ENCODE measurements at regions not wholly inside any gene's neighbourhood (a gene's known extent, or its start where the extent isn't known, plus 50 kb on each side); places are given as distances from the start of the nearest gene placed in this dataset.

GRCh38 chr2:67289271-67289670 lies 107.9 kb upstream of the ETAA1 start:
- Mint-ChIP-seq H3K9me3 (ENCODE audit: insufficient read depth) (no peaks in the 10 kb centered on the region), H3K27ac (no peak overlapping the region), H3K4me1 (no peaks in the 10 kb centered on the region), H3K27me3 (peaks cover 3% of the 10 kb centered on the region), H3K4me3 (no peak overlapping the region)
- H3K27ac ChIP-seq (ENCODE audit: low read length in 2 of 2) = no peak overlapping the region
- H2AFZ ChIP-seq (ENCODE audit: insufficient read depth, low read depth, low read length, poor library complexity, severe bottlenecking) = no peak overlapping the region
- ChIA-PET POLR2A (no interaction called here), CTCF (no interaction called here)
- H3K4me2 ChIP-seq (replicated peaks; ENCODE audit: low read depth, low read length, poor library complexity, severe bottlenecking) = no peak overlapping the region
- no peak overlapping the region for H3K9ac ChIP-seq (ENCODE audit: low read length)
- 100% methylated on average over 1 of the region's 2 CpGs for WGBS (ENCODE audit: insufficient coverage)
- intact Hi-C loops (cut with micrococcal nuclease) = no loop called here
- H3K4me1 ChIP-seq (ENCODE audit: control insufficient read depth in 2 of 2, insufficient read depth in 2 of 2, low read length in 2 of 2) = no peaks in the 10 kb centered on the region
- no peaks in the 10 kb centered on the region for H3K27me3 ChIP-seq (replicated peaks in 1 of 4; ENCODE audit: control extremely low read depth in 1 of 4, control insufficient read depth in 3 of 4, insufficient read depth in 4 of 4, low read length in 3 of 4)
- peaks cover 0 to 3% (median 0%) of the 10 kb centered on the region in 3 donors for H3K9me3 ChIP-seq (ENCODE audit: control extremely low read depth in 1 of 3, control insufficient read depth in 2 of 3, insufficient read depth in 1 of 3, low read length in 2 of 3)
- TF ChIP-seq, protein P1, sequence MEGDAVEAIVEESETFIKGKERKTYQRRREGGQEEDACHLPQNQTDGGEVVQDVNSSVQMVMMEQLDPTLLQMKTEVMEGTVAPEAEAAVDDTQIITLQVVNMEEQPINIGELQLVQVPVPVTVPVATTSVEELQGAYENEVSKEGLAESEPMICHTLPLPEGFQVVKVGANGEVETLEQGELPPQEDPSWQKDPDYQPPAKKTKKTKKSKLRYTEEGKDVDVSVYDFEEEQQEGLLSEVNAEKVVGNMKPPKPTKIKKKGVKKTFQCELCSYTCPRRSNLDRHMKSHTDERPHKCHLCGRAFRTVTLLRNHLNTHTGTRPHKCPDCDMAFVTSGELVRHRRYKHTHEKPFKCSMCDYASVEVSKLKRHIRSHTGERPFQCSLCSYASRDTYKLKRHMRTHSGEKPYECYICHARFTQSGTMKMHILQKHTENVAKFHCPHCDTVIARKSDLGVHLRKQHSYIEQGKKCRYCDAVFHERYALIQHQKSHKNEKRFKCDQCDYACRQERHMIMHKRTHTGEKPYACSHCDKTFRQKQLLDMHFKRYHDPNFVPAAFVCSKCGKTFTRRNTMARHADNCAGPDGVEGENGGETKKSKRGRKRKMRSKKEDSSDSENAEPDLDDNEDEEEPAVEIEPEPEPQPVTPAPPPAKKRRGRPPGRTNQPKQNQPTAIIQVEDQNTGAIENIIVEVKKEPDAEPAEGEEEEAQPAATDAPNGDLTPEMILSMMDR (IDR thresholded peaks at IDR 0.05) = no peak
- TF ChIP-seq EZH2 (IDR thresholded peaks at IDR 0.05; ENCODE audit: borderline replicate concordance, insufficient read depth, low read depth, low read length, poor library complexity, severe bottlenecking) = no peak
- no peak overlapping the region for H3K4me3 ChIP-seq (ENCODE audit: control extremely low read depth in 1 of 5, extremely low read depth in 1 of 5, insufficient read depth in 1 of 5, low read depth in 2 of 5, low read length in 4 of 5)
- DNase-seq = no peak
- no peaks in the 10 kb centered on the region for H4K20me1 ChIP-seq (ENCODE audit: control insufficient read depth, insufficient read depth, low read length, poor library complexity, severe bottlenecking)
- no peaks in the 10 kb centered on the region for H3K36me3 ChIP-seq (replicated peaks in 1 of 2; ENCODE audit: control extremely low read depth in 1 of 2, control insufficient read depth in 1 of 2, extremely low read depth in 1 of 2, insufficient read depth in 2 of 2, low read length in 1 of 2)
- ATAC-seq (ENCODE audit: low read depth) = no peak
- no peaks in the 10 kb centered on the region for H3K79me2 ChIP-seq (ENCODE audit: control insufficient read depth, insufficient read depth, low read length)

GRCh38 chr2:67289921-67290371 lies 107.2 kb upstream of the ETAA1 start:
- H3K9ac ChIP-seq (ENCODE audit: low read length) = no peak overlapping the region
- WGBS (ENCODE audit: insufficient coverage) = no CpG with 5 or more reads among the region's 1 CpG
- H2AFZ ChIP-seq (ENCODE audit: insufficient read depth, low read depth, low read length, poor library complexity, severe bottlenecking) = no peak overlapping the region
- H3K4me1 ChIP-seq (ENCODE audit: control insufficient read depth in 2 of 2, insufficient read depth in 2 of 2, low read length in 2 of 2) = no peaks in the 10 kb centered on the region
- Mint-ChIP-seq H3K9me3 (ENCODE audit: insufficient read depth) (no peaks in the 10 kb centered on the region), H3K4me1 (no peaks in the 10 kb centered on the region), H3K27me3 (peaks cover 3% of the 10 kb centered on the region), H3K27ac (no peak overlapping the region), H3K4me3 (no peak overlapping the region)
- H3K4me3 ChIP-seq (ENCODE audit: control extremely low read depth in 1 of 5, extremely low read depth in 1 of 5, insufficient read depth in 1 of 5, low read depth in 2 of 5, low read length in 4 of 5) = no peak overlapping the region
- H3K36me3 ChIP-seq (replicated peaks in 1 of 2; ENCODE audit: control extremely low read depth in 1 of 2, control insufficient read depth in 1 of 2, extremely low read depth in 1 of 2, insufficient read depth in 2 of 2, low read length in 1 of 2) = no peaks in the 10 kb centered on the region
- no peak overlapping the region for H3K4me2 ChIP-seq (replicated peaks; ENCODE audit: low read depth, low read length, poor library complexity, severe bottlenecking)
- no peaks in the 10 kb centered on the region for H4K20me1 ChIP-seq (ENCODE audit: control insufficient read depth, insufficient read depth, low read length, poor library complexity, severe bottlenecking)
- DNase-seq = no peak
- no peak overlapping the region for H3K27ac ChIP-seq (ENCODE audit: low read length in 2 of 2)
- peaks cover 0 to 3% (median 0%) of the 10 kb centered on the region in 3 donors for H3K9me3 ChIP-seq (ENCODE audit: control extremely low read depth in 1 of 3, control insufficient read depth in 2 of 3, insufficient read depth in 1 of 3, low read length in 2 of 3)
- no peaks in the 10 kb centered on the region for H3K79me2 ChIP-seq (ENCODE audit: control insufficient read depth, insufficient read depth, low read length)
- no peaks in the 10 kb centered on the region for H3K27me3 ChIP-seq (replicated peaks in 1 of 4; ENCODE audit: control extremely low read depth in 1 of 4, control insufficient read depth in 3 of 4, insufficient read depth in 4 of 4, low read length in 3 of 4)
- ChIA-PET CTCF (no interaction called here), POLR2A (no interaction called here)
- no peak for ATAC-seq (ENCODE audit: low read depth)
- intact Hi-C loops (cut with micrococcal nuclease) = no loop called here
- TF ChIP-seq EZH2 (IDR thresholded peaks at IDR 0.05; ENCODE audit: borderline replicate concordance, insufficient read depth, low read depth, low read length, poor library complexity, severe bottlenecking) = no peak
- TF ChIP-seq, protein P1 (IDR thresholded peaks at IDR 0.05) = no peak
